Right forelimb (tissue), 1 donor: ENCODE measurements at regions not wholly inside any gene's neighbourhood (a gene's known extent, or its start where the extent isn't known, plus 50 kb on each side); places are given as distances from the start of the nearest gene placed in this dataset.

Source experiments
- DNase-seq: peaks from one replicate; pipeline ENCODE4 v3.0.0-alpha.2; 2018

- no peak for DNase-seq
Observed at GRCh38 chr13:67877031-67877430, 646.9 kb upstream of the PCDH9 start.

GRCh38 chr13:67867206-67867605, 637.1 kb upstream of the PCDH9 start:
- no peak for DNase-seq

- DNase-seq = no peak
Observed at GRCh38 chr13:67860315-67860714, 630.2 kb upstream of the PCDH9 start.

- no peak for DNase-seq
Observed at GRCh38 chr13:67859904-67860303, 629.8 kb upstream of the PCDH9 start.

GRCh38 chr13:67857581-67858310, 627.6 kb upstream of the PCDH9 start:
- DNase-seq = no peak

GRCh38 chr13:67856955-67857354, 626.8 kb upstream of the PCDH9 start:
- no peak for DNase-seq

GRCh38 chr13:67855741-67856238, 625.7 kb upstream of the PCDH9 start:
- no peak for DNase-seq

DNA sequence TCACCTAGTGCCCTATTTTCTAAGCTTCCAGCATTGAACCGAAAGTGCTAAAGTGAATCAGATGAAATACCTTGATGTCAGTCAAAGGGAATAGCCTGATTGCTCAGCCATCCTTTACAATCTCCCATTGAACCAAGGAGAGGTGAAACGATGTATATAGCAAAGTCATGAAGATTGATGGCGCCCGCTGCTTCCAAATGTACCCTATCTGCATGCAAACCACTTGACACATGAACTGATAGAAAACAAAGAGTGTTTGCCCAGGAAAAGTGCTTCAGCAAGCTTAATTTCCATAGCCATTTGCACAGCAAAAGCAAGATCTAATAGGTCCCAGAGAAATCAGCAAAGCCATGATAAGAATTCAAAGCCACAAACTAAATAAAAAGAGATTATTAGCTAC, 624.9 kb upstream of the PCDH9 start:
- no peak for DNase-seq

- no peak for DNase-seq
Observed at GRCh38 chr13:67844574-67844973, 614.4 kb upstream of the PCDH9 start.

GRCh38 chr13:67841071-67841470, 610.9 kb upstream of the PCDH9 start:
- no peak for DNase-seq

DNA sequence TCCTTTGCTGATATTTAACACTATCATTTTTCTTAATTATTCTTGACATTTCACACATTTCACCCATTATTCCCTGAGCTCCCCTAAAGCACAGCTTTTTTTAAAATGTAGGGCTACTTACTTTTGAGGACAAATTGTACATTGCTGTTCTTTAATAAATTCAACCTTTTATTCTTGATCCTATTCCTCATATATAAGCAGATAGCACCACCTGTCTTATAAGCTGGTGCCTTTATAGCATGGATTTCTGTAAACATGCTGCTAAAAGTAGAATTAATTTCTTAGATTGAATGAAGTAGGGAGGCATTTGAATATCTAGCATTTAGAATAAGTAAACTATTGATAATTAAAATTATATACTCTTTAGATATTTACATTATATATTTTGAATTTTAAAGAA, 603.4 kb upstream of the PCDH9 start:
- DNase-seq = no peak

- DNase-seq = no peak
Observed at GRCh38 chr13:67829641-67830040, 599.5 kb upstream of the PCDH9 start.

DNA sequence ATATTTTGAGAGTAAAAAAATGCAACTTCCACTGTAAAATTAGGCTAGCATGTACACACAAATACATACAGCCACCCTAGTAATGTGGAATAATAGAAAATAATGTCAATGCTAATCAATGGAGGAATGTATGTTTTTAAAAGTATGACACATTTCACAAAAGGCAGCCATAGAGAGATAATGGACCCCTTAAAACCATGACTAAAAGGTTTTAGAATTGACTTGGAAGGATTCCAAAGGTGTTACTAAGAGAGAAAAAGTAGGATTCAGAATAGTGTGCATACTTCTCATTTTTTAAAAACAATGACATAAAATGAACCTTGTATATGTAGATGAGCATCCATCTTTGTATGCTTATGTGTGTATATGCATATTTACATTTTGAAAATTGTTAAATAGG, 597.9 kb upstream of the PCDH9 start:
- DNase-seq = no peak

DNA sequence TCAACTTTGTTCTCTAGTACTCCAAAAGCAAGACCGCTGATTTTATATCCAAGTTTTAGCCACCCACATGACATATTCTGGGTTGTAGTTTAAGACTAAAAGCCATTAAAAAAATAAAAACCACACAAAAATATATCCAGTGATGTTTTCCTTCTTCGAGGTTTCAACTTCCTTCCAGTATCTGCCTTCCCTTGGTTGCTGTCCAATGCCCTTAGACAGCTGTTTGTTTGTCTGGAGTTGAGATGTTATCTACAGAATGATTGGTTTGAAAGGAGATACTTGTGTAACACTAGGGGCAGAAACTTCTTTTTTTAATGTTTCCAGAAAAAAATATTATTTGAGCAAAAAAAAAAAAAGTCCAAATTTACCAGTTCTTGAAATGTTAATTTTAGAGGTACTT, 591.5 kb upstream of the PCDH9 start:
- no peak for DNase-seq

DNA sequence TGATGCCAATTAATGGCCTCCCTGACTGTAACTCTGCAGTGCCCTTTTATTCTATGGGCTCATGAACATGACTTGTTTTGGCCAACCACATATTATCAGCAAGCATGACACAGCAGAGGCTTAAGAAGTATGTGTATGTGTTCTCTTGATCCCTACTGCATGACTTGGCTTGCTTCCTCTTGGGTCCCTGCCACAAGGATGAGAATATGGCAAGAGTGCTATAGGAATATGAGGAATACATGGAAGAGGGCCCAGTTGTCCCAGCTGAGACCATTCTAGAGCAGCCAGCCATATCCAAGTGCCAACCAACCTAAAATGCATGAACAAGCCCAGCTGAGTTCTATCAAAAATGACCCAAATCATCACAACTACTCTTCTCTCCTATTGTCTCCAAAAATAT, 576.7 kb upstream of the PCDH9 start:
- peak; percentile 43 for DNase-seq

DNA sequence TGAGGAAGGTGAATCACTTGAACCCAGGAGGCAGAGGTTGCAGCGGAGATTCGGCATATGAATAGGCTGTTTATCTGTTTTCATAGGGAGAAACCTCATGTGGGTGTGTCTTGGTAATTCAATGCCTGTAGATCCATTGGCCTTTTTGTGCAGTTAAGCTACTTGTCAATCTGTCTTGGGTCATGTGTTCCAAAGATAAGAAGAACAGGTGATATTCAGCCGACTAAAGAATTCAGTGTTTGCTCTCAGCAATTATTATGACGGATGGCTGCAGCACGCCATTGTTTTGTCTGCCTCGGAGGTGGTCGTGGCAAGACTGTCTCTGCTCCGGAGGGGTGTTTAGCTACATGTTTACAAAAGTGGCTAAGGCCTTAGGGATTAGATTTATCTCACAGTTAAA, 573.0 kb upstream of the PCDH9 start:
- DNase-seq = no peak

- DNase-seq = no peak
Observed at GRCh38 chr13:67792151-67792676, 562.1 kb upstream of the PCDH9 start.

DNA sequence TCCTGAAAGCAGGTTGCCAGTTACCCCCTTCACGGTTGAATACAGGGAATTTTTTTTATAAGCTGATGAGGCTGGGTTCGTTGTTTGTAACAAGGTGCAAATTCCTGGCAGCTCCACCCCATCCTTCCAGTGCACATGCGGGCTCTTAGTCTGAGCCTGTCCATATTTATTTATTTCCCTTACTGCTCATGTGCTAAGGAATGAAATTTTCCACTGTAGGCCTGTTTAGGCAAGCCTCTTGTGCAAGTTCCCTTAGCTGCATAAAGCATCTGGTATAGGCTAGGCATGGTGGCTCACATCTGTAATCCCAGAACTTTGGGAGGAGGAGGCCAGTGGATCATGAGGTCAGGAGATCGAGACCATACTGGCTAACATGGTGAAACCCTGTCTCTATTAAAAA, 560.9 kb upstream of the PCDH9 start:
- no peak for DNase-seq

DNA sequence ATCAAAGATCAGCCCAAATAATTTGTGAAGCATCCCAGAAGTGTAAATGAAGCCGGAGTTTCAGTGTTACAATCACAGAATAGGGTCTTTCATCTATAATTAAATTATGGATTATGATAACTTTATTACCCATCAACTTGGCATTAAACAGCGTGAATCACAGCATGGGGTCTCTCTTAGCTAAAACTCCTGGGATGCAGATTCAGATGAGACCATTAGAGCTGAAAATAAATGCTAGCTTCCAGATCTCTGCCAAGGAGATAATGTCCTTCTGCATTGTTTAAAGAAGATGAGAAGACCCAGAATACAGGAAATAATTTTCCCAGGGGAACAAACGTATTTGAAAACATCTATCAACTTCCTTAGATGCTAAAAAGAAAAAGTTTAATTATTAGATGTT, 546.0 kb upstream of the PCDH9 start:
- no peak for DNase-seq

GRCh38 chr13:67775359-67775758, 545.2 kb upstream of the PCDH9 start:
- DNase-seq = no peak

DNA sequence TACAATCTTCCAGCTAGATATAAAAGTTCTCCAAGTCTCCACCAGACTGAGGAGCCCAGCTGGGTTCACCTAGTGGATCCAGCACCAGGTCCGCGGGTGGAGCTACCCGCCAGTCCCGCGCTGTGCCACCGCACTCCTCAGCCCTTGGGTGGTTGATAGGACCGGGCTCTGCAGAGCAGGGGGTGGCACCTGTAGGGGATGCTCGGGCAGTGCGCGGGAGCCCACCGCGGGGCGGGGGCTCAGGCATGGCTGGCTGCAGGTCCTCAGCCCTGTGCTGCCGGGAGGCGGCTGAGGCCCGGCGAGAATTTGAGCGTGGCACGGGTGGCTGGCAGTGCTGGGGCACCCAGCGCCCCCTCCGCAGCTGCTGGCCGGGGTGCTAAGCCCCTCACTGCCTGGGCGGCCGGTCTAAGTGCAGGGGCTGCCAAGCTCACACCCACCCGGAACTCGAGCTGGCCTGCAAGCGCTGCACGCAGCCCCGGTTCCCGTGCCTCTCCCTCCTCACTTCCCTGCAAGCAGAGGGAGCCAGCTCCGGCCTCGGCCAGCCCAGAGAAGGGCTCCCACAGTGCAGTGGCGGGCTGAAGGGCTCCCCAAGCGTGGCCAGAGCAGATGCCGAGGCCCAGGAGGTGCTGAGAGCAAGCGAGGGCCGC, 542.8 kb upstream of the PCDH9 start:
- DNase-seq = no peak

DNA sequence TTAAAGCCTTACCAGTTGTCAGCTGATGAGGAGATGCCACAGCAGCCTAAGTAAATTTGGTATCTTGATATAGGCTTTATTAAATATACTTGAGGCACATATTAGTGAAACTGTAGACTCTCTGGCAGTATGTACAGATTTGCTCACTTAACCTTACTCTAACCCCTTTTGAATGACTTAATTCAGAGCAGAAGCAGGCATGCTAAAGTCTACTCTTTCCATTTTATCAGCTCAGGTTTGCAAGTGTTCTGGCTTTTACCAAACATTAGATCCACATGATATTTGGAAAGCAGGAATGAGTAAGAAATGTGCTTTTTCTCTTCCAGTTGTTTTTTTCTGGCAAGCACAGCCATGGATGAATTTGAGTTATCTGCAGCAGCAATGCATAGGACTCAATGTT, 541.0 kb upstream of the PCDH9 start:
- DNase-seq = no peak

- no peak for DNase-seq
Observed at GRCh38 chr13:67769987-67770341, 539.8 kb upstream of the PCDH9 start.
